ENCODE measurements at regions not wholly inside any gene's neighbourhood (a gene's known extent, or its start where the extent isn't known, plus 50 kb on each side); places are given as distances from the start of the nearest gene placed in this dataset.

- no peak overlapping the region for H3K4me2 ChIP-seq (ENCODE audit: low read length)
- no peaks in the 10 kb centered on the region for H3F3A ChIP-seq (ENCODE audit: insufficient read depth, low read length)
These were observed 236.7 kb upstream of the PGRMC2 start for GRCh38 chr4:128524311-128524710.

GRCh38 chr4:128521648-128522111 is 234.1 kb upstream of the PGRMC2 start:
- H3K9ac ChIP-seq (ENCODE audit: low read length), result no peak overlapping the region
- H2AFZ ChIP-seq (ENCODE audit: low read length), result no peak overlapping the region
- H3F3A ChIP-seq (ENCODE audit: insufficient read depth, low read length), result no peaks in the 10 kb centered on the region
- no peaks in the 10 kb centered on the region for H4K20me1 ChIP-seq (ENCODE audit: insufficient read depth, low read length)
- H3K27me3 ChIP-seq (ENCODE audit: insufficient read depth, low read length), result no peaks in the 10 kb centered on the region
- no peaks in the 10 kb centered on the region for H3K4me1 ChIP-seq (ENCODE audit: insufficient read depth, low read length, severe bottlenecking)
- H3K9me2 ChIP-seq (ENCODE audit: low read depth, low read length), result no peaks in the 10 kb centered on the region
- no peak overlapping the region for H3K4me3 ChIP-seq (ENCODE audit: low read depth, low read length, poor library complexity, severe bottlenecking)
- TF ChIP-seq EZH2 (IDR thresholded peaks at IDR 0.05; ENCODE audit: borderline replicate concordance, low read length), result no peak
- TF ChIP-seq CTCF (IDR thresholded peaks at IDR 0.05; ENCODE audit: low read length), result no peak
- no peaks in the 10 kb centered on the region for H3K9me3 ChIP-seq (ENCODE audit: low read length)
- no peaks in the 10 kb centered on the region for H3K36me3 ChIP-seq (ENCODE audit: insufficient read depth, low read length)
- H3K4me2 ChIP-seq (ENCODE audit: low read length), result no peak overlapping the region
- no peaks in the 10 kb centered on the region for H3K79me2 ChIP-seq (ENCODE audit: insufficient read depth, low read length)
- H3K27ac ChIP-seq (ENCODE audit: low read depth, low read length, poor library complexity, severe bottlenecking), result no peak overlapping the region

More at GRCh38 chr4:128524311-128524710, 236.7 kb upstream of the PGRMC2 start:
- Histone ChIP-seq H3K36me3 (ENCODE audit: insufficient read depth, low read length) (no peaks in the 10 kb centered on the region), H3K4me3 (ENCODE audit: low read depth, low read length, poor library complexity, severe bottlenecking) (no peak overlapping the region), H3K9ac (ENCODE audit: low read length) (no peak overlapping the region), H3K27ac (ENCODE audit: low read depth, low read length, poor library complexity, severe bottlenecking) (no peak overlapping the region), H4K20me1 (ENCODE audit: insufficient read depth, low read length) (no peaks in the 10 kb centered on the region), H3K79me2 (ENCODE audit: insufficient read depth, low read length) (no peaks in the 10 kb centered on the region), H2AFZ (ENCODE audit: low read length) (no peak overlapping the region), H3K27me3 (ENCODE audit: insufficient read depth, low read length) (no peaks in the 10 kb centered on the region), H3K9me3 (ENCODE audit: low read length) (no peaks in the 10 kb centered on the region), H3K4me1 (ENCODE audit: insufficient read depth, low read length, severe bottlenecking) (no peaks in the 10 kb centered on the region), H3K9me2 (ENCODE audit: low read depth, low read length) (no peaks in the 10 kb centered on the region)
- TF ChIP-seq EZH2 (IDR thresholded peaks at IDR 0.05; ENCODE audit: borderline replicate concordance, low read length), result no peak
- TF ChIP-seq CTCF (IDR thresholded peaks at IDR 0.05; ENCODE audit: low read length), result no peak

- Histone ChIP-seq H3K4me2 (ENCODE audit: low read length) (no peak overlapping the region), H3K9me2 (ENCODE audit: low read depth, low read length) (no peaks in the 10 kb centered on the region), H3K4me3 (ENCODE audit: low read depth, low read length, poor library complexity, severe bottlenecking) (no peak overlapping the region), H3K79me2 (ENCODE audit: insufficient read depth, low read length) (no peaks in the 10 kb centered on the region), H3K9me3 (ENCODE audit: low read length) (no peaks in the 10 kb centered on the region), H3K27ac (ENCODE audit: low read depth, low read length, poor library complexity, severe bottlenecking) (no peak overlapping the region), H3F3A (ENCODE audit: insufficient read depth, low read length) (no peaks in the 10 kb centered on the region), H2AFZ (ENCODE audit: low read length) (no peak overlapping the region), H3K36me3 (ENCODE audit: insufficient read depth, low read length) (no peaks in the 10 kb centered on the region), H4K20me1 (ENCODE audit: insufficient read depth, low read length) (no peaks in the 10 kb centered on the region), H3K9ac (ENCODE audit: low read length) (no peak overlapping the region), H3K27me3 (ENCODE audit: insufficient read depth, low read length) (no peaks in the 10 kb centered on the region), H3K4me1 (ENCODE audit: insufficient read depth, low read length, severe bottlenecking) (no peaks in the 10 kb centered on the region)
- TF ChIP-seq EZH2 (IDR thresholded peaks at IDR 0.05; ENCODE audit: borderline replicate concordance, low read length) (no peak), CTCF (IDR thresholded peaks at IDR 0.05; ENCODE audit: low read length) (no peak)
These were observed 233.5 kb upstream of the PGRMC2 start for GRCh38 chr4:128521156-128521555.
